CD4-positive, alpha-beta memory T cell (primary cell): ENCODE measurements at regions not wholly inside any gene's neighbourhood (a gene's known extent, or its start where the extent isn't known, plus 50 kb on each side); places are given as distances from the start of the nearest gene placed in this dataset.

ENCODE experiments used
- CTCF ChIA-PET: fragments of 350-600 bp; sonication (Branson Sonifier 250); formaldehyde crosslinking; loops from one replicate; lab custom pipeline; 2021; ENCODE audit warnings: inconsistent platforms; ENCODE audit not compliant: partially characterized antibody; lab: Charles Lee
- POLR2A ChIA-PET: fragments of 350-600 bp; sonication (Branson Sonifier 250); formaldehyde crosslinking; loops from one replicate; lab custom pipeline; 2021; ENCODE audit not compliant: partially characterized antibody; lab: Charles Lee
- DNase-seq, 5 donors: peaks; one replicate each; pipeline versions ENCODE4 v3.0.0 to v3.0.0-alpha.2; 2020 to 2022; ENCODE audit warnings: mixed read lengths in 1 of 5
- H3K27ac ChIP-seq: one replicate; pipeline ENCODE4 v1.7.0; 2013; ENCODE audit warnings: low read depth, low read length
- H3K27me3 ChIP-seq: 2 replicates; pipeline ENCODE4 v1.7.0; 2013; ENCODE audit warnings: mild to moderate bottlenecking, low read length, moderate library complexity; ENCODE audit not compliant: insufficient read depth
- H3K36me3 ChIP-seq: 2 replicates; pipeline ENCODE4 v1.7.0; 2013; ENCODE audit warnings: mild to moderate bottlenecking, low read length, moderate library complexity; ENCODE audit not compliant: insufficient read depth
- H3K4me1 ChIP-seq: 2 replicates; pipeline ENCODE4 v1.7.0; 2013; ENCODE audit warnings: mild to moderate bottlenecking, low read length, moderate library complexity; ENCODE audit not compliant: insufficient read depth
- H3K4me3 ChIP-seq, 2 donors: one replicate each; pipeline ENCODE4 v1.7.0; 2013; ENCODE audit warnings: low read length in 2 of 2, mild to moderate bottlenecking in 1 of 2
- H3K9me3 ChIP-seq, 2 donors: one replicate each; pipeline ENCODE4 v1.7.0; 2013; ENCODE audit warnings: low read length in 2 of 2, control low read depth in 1 of 2; ENCODE audit not compliant: control insufficient read depth in 1 of 2
- H3K27ac Mint-ChIP-seq, 7 donors: one replicate each; pipeline ENCODE4 v1.8.0; 2020 to 2021; ENCODE audit warnings: mixed read lengths in 7 of 7, mild to moderate bottlenecking in 6 of 7, inconsistent platforms in 3 of 7, moderate library complexity in 3 of 7
- H3K27me3 Mint-ChIP-seq, 2 donors: one replicate each; pipeline ENCODE4 v1.8.0; 2020 to 2021; ENCODE audit warnings: mixed read lengths in 2 of 2
- H3K36me3 Mint-ChIP-seq, 2 donors: one replicate each; pipeline ENCODE4 v1.8.0; 2020 to 2021; ENCODE audit warnings: mixed read lengths in 2 of 2, inconsistent platforms in 1 of 2, mild to moderate bottlenecking in 1 of 2
- H3K4me1 Mint-ChIP-seq, 4 donors: one replicate each; pipeline ENCODE4 v1.8.0; 2020 to 2021; ENCODE audit warnings: mixed read lengths in 4 of 4, mild to moderate bottlenecking in 1 of 4
- H3K4me3 Mint-ChIP-seq, 8 donors: one replicate each; pipeline ENCODE4 v1.8.0; 2020 to 2021; ENCODE audit warnings: mixed read lengths in 8 of 8, mild to moderate bottlenecking in 7 of 8, moderate library complexity in 6 of 8, inconsistent platforms in 3 of 8
- H3K9me3 Mint-ChIP-seq, 8 donors: one replicate each; pipeline ENCODE4 v1.8.0; 2020 to 2021; ENCODE audit warnings: mixed read lengths in 8 of 8, mild to moderate bottlenecking in 5 of 8, inconsistent platforms in 3 of 8, moderate library complexity in 1 of 8
- intact Hi-C: fragments of 100-400 bp; cut with micrococcal nuclease; formaldehyde crosslinking; loops from one replicate; pipeline ENCODE4 v1.15.1; 2023

GRCh38 chr10:33764694-33765185, 430.3 kb upstream of the NRP1 start:
- intact Hi-C loops = no loop called here
- Histone ChIP-seq H3K27me3 (no peaks in the 10 kb centered on the region), H3K36me3 (no peaks in the 10 kb centered on the region), H3K4me1 (no peaks in the 10 kb centered on the region), H3K4me3 (no peak overlapping the region), H3K27ac (no peak overlapping the region), H3K9me3 (no peaks in the 10 kb centered on the region)
- Mint-ChIP-seq H3K9me3 (peaks cover 0 to 9% (median 2%) of the 10 kb centered on the region in 8 donors), H3K4me1 (no peaks in the 10 kb centered on the region), H3K27me3 (peaks cover 0 to 1% of the 10 kb centered on the region in 2 donors), H3K4me3 (no peak overlapping the region), H3K27ac (no peak overlapping the region), H3K36me3 (peaks cover 0 to 3% of the 10 kb centered on the region in 2 donors)
- POLR2A ChIA-PET = no interaction called here
- CTCF ChIA-PET = no interaction called here
- no peak for DNase-seq

DNA sequence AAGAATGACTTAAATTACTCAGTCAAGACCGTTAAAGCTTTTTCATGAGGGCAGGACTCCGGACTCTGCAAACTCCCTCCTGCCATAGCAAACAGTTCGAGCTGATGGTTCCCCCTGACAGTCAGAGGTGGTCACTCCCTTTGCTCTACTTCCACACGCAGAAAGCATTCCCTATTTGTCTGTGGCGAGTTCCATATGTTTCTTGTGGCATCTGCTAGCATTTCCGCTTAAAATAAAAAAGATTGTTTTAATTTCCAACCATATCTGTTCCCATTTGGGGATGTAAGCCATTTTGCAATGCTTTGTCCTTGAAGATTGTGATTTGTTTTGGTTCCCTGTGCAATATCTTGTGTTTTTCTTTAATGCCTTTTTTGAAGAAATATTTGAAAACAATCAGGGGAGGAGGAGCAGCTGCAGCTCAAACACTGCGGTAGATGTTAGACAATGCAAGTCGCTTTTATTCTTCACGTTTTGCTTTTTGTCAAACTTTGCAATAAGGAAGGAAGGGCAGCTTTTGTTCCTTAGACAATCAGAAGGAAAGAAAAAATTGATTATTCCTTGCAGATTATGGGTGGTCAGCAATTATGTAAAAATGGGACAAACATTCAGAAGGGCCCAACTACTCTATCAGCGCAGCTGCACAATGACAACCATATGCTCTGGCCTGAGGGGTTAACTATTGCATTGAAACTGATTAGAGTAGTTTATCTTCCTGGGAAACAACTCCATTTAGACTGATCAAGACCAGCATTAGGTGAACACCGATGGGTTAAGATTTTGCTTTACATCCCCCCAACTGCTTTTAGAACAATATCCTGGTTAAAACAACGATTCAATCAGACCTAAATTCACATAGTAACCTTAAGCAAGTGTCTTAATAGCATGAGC, 425.8 kb upstream of the NRP1 start:
- peaks cover 0 to 3% of the 10 kb centered on the region in 2 donors for H3K36me3 Mint-ChIP-seq
- no peaks in the 10 kb centered on the region for H3K27me3 Mint-ChIP-seq
- ChIA-PET POLR2A (no interaction called here), CTCF (no interaction called here)
- no peaks in the 10 kb centered on the region for H3K4me1 Mint-ChIP-seq
- Histone ChIP-seq H3K4me1 (no peaks in the 10 kb centered on the region), H3K27ac (no peak overlapping the region), H3K36me3 (no peaks in the 10 kb centered on the region), H3K27me3 (no peaks in the 10 kb centered on the region), H3K9me3 (no peaks in the 10 kb centered on the region), H3K4me3 (no peak overlapping the region)
- H3K4me3 Mint-ChIP-seq = no peak overlapping the region
- H3K27ac Mint-ChIP-seq = no peak overlapping the region
- intact Hi-C loops = no loop called here
- peaks cover 0 to 9% (median 2%) of the 10 kb centered on the region in 8 donors for H3K9me3 Mint-ChIP-seq
- no peak for DNase-seq

DNA sequence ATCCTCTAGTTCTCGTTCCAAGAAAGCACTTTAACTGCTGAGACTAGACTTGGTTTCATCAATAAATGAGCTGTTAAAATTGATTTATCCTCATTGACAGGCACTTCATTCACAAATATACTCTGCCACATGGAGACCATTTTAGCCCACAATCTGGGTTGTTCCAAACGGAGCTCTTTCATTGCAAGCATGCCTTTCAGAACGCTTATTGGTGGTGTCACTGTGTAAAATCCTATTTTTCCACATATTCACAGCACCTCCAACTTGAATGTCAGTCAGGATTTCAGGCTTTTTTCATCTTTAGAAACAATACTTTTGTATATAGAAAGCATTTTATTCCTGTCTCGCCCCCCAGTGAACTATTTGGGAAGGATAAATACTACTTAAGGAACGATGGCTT, 424.7 kb upstream of the NRP1 start:
- H3K4me1 Mint-ChIP-seq = no peaks in the 10 kb centered on the region
- no peaks in the 10 kb centered on the region for H3K4me1 ChIP-seq
- POLR2A ChIA-PET = no interaction called here
- intact Hi-C loops = no loop called here
- CTCF ChIA-PET = no interaction called here
- no peaks in the 10 kb centered on the region for H3K9me3 ChIP-seq
- H3K27me3 Mint-ChIP-seq = peaks cover 0 to under 1% of the 10 kb centered on the region in 2 donors
- peaks cover 0 to 9% (median 2%) of the 10 kb centered on the region in 8 donors for H3K9me3 Mint-ChIP-seq
- no peaks in the 10 kb centered on the region for H3K27me3 ChIP-seq
- no peak overlapping the region for H3K27ac Mint-ChIP-seq
- no peak for DNase-seq
- peaks cover 0 to 3% of the 10 kb centered on the region in 2 donors for H3K36me3 Mint-ChIP-seq
- no peak overlapping the region for H3K4me3 ChIP-seq
- H3K4me3 Mint-ChIP-seq = no peak overlapping the region
- no peaks in the 10 kb centered on the region for H3K36me3 ChIP-seq
- no peak overlapping the region for H3K27ac ChIP-seq

DNA sequence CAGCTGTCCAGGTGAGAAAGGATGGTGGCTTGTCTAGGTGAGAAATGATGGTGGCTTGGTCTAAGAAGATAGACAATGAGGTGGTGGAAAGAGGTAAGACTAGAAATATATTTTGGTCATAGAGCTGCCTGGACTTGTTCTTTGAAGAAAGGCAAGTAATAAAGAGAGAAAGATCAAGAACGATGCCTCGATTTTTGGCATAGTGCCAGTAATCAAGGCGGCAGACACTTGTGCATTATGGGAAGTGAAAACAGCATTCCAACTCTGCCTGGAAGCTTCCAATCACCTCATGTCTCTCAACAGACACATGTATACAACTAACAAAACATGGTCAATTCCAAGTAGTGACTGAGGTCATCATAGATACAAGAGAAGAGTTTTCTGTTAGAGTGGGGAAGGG, 423.8 kb upstream of the NRP1 start:
- H3K4me1 Mint-ChIP-seq = no peaks in the 10 kb centered on the region

GRCh38 chr10:33754052-33754451, 419.6 kb upstream of the NRP1 start:
- intact Hi-C loops = no loop called here
- Mint-ChIP-seq H3K4me3 (no peak overlapping the region), H3K27ac (no peak overlapping the region)

More for the DNA sequence above, 423.8 kb upstream of the NRP1 start:
- H3K27me3 ChIP-seq = no peaks in the 10 kb centered on the region
- no peaks in the 10 kb centered on the region for H3K4me1 ChIP-seq
- no peaks in the 10 kb centered on the region for H3K9me3 ChIP-seq
- Mint-ChIP-seq H3K9me3 (peaks cover 0 to 9% (median 2%) of the 10 kb centered on the region in 8 donors), H3K27me3 (peaks cover 0 to 2% of the 10 kb centered on the region in 2 donors), H3K4me3 (no peak overlapping the region), H3K27ac (no peak overlapping the region), H3K36me3 (peaks cover 0 to 3% of the 10 kb centered on the region in 2 donors)
- no peaks in the 10 kb centered on the region for H3K36me3 ChIP-seq
- no peak overlapping the region for H3K4me3 ChIP-seq
- CTCF ChIA-PET = no interaction called here
- H3K27ac ChIP-seq = no peak overlapping the region
- intact Hi-C loops = no loop called here
- POLR2A ChIA-PET = no interaction called here
- DNase-seq = no peak

DNA sequence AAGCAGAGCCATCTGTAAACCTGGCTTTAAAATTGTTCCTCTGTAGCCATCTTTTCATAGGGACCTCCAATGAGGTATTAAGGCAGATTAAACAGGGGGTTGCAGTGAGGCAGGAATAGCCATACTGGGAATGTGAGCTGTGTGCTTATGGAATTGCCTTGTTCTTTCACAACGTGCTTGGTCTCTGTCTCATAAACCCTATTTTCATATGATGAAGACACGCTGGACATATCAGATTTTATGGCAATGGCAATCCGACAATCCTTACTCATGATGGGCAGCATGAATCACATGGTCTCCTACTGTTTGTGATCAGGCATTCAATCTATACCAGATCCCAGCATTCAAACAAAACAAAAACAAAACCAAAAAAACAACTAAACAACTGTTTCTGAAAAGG, 418.9 kb upstream of the NRP1 start:
- DNase-seq = no peak

More at GRCh38 chr10:33754052-33754451, 419.6 kb upstream of the NRP1 start:
- Histone ChIP-seq H3K4me3 (no peak overlapping the region), H3K27ac (no peak overlapping the region), H3K27me3 (no peaks in the 10 kb centered on the region), H3K4me1 (no peaks in the 10 kb centered on the region), H3K36me3 (no peaks in the 10 kb centered on the region), H3K9me3 (no peaks in the 10 kb centered on the region)
- POLR2A ChIA-PET = no interaction called here
- Mint-ChIP-seq H3K9me3 (no peaks in the 10 kb centered on the region), H3K4me1 (no peaks in the 10 kb centered on the region), H3K27me3 (peaks cover 0 to 4% of the 10 kb centered on the region in 2 donors), H3K36me3 (no peaks in the 10 kb centered on the region)
- CTCF ChIA-PET = no interaction called here
- no peak for DNase-seq

DNA sequence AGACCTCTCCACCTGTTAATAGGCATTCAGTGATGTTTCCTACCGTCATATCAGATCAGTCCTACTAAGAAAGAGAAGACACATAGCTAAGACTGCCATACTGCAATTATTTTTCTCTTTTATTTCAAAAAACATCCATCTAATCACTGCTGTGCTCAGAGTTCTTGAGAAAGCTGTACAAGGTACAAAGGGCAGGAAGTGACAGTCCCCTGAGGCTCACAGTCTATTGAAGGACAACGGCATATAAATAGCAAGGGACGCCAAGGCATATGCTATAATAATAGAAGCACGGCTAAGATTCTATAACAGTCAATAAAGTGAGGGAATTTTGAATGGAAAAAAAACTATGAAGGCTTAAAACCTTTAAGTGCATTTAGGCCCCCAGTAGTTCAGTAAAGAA, 415.3 kb upstream of the NRP1 start:
- ChIA-PET CTCF (no interaction called here), POLR2A (no interaction called here)
- H3K36me3 ChIP-seq = no peaks in the 10 kb centered on the region
- Mint-ChIP-seq H3K27me3 (peaks cover 0 to 4% of the 10 kb centered on the region in 2 donors), H3K36me3 (no peaks in the 10 kb centered on the region), H3K4me1 (no peaks in the 10 kb centered on the region), H3K4me3 (no peak overlapping the region), H3K27ac (no peak overlapping the region), H3K9me3 (no peaks in the 10 kb centered on the region)
- no peak for DNase-seq
- H3K4me1 ChIP-seq = no peaks in the 10 kb centered on the region
- H3K27ac ChIP-seq = no peak overlapping the region
- H3K27me3 ChIP-seq = no peaks in the 10 kb centered on the region
- H3K9me3 ChIP-seq = no peaks in the 10 kb centered on the region
- intact Hi-C loops = no loop called here
- no peak overlapping the region for H3K4me3 ChIP-seq

More for the DNA sequence above, 418.9 kb upstream of the NRP1 start:
- no peaks in the 10 kb centered on the region for H3K9me3 ChIP-seq
- H3K4me3 Mint-ChIP-seq = no peak overlapping the region
- no peaks in the 10 kb centered on the region for H3K36me3 ChIP-seq
- no peaks in the 10 kb centered on the region for H3K27me3 ChIP-seq
- no peaks in the 10 kb centered on the region for H3K36me3 Mint-ChIP-seq
- no peaks in the 10 kb centered on the region for H3K4me1 ChIP-seq
- intact Hi-C loops = no loop called here
- ChIA-PET POLR2A (no interaction called here), CTCF (no interaction called here)
- no peak overlapping the region for H3K4me3 ChIP-seq
- no peak overlapping the region for H3K27ac ChIP-seq
- H3K27ac Mint-ChIP-seq = no peak overlapping the region
- peaks cover 0 to 4% of the 10 kb centered on the region in 2 donors for H3K27me3 Mint-ChIP-seq
- H3K9me3 Mint-ChIP-seq = no peaks in the 10 kb centered on the region
- no peaks in the 10 kb centered on the region for H3K4me1 Mint-ChIP-seq
